K562 (cell line): ENCODE measurements at regions not wholly inside any gene's neighbourhood (a gene's known extent, or its start where the extent isn't known, plus 50 kb on each side); places are given as distances from the start of the nearest gene placed in this dataset.

ENCODE experiments used
- ATAC-seq: fragments of 200-7000 bp; cut with Tn5 transposase; 3 replicates; pipeline ENCODE4 v1.9.1; 2020; ENCODE audit warnings: moderate library complexity
- BruUV-seq: library from RNA; stranded (reverse); fragments of 400-500 nt; replicated peaks from 2 replicates; lab custom pipeline; 2021; lab: Mats Ljungman, UMichigan
- CTCF ChIA-PET: fragments of 300-600 bp; formaldehyde crosslinking; extraction: SDS; loops from one replicate; lab custom pipeline; 2021; ENCODE audit warnings: low intra/inter-chr PET ratio; lab: Yijun Ruan, JAX
- POLR2A ChIA-PET: fragments of 300-600, 350-650 bp; sonication (Branson Sonifier 250); formaldehyde crosslinking; extraction: SDS; loops from one replicate; lab custom pipeline; 2021; ENCODE audit warnings: antibody characterized with exemption, inconsistent platforms; lab: Yijun Ruan, JAX
- DNase-seq, 4 experiments: peaks; one replicate each; pipeline versions ENCODE4 v3.0.0 to v3.0.0-alpha.2; 2011 to 2018; ENCODE audit warnings: low spot score in 3 of 4, mixed read lengths in 3 of 4; ENCODE audit errors: extremely low read depth in 1 of 4
- FAIRE-seq: peaks from 2 replicates; lab custom pipeline; 2011; peaks lifted over from hg19 to GRCh38; lab: Jason Lieb, UNC
- H2AFZ ChIP-seq: 2 replicates; pipeline ENCODE4 v1.6.0; 2011; ENCODE audit warnings: low read depth, low read length, control low read depth, inconsistent platforms
- H3K27ac ChIP-seq: fragments of 200-600 bp; 3 replicates; pipeline ENCODE4 v1.8.0; 2011; ENCODE audit warnings: low read depth, mild to moderate bottlenecking, control low read depth, inconsistent platforms, low read length, moderate library complexity, mixed read lengths; ENCODE audit errors: extremely low read depth
- H3K27me3 ChIP-seq, 2 experiments: fragments of 300-600 bp in 1 of 2; 2 replicates in 1 of 2; 3 replicates in 1 of 2; pipeline versions ENCODE4 v1.6.0 to v1.8.0; 2011; ENCODE audit warnings: inconsistent platforms in 2 of 2, low read length in 2 of 2, mild to moderate bottlenecking in 1 of 2, mixed read lengths in 1 of 2, moderate library complexity in 1 of 2; ENCODE audit not compliant: control insufficient read depth in 2 of 2, insufficient read depth in 2 of 2
- H3K36me3 ChIP-seq: fragments of 300-600 bp; 3 replicates; pipeline ENCODE4 v1.8.0; 2011; ENCODE audit warnings: mild to moderate bottlenecking, low read length, inconsistent platforms; ENCODE audit not compliant: control insufficient read depth, insufficient read depth
- H3K4me1 ChIP-seq, 2 experiments: fragments of 200-600 bp in 1 of 2; replicated peaks in 1 of 2; 2 replicates in 1 of 2; 3 replicates in 1 of 2; pipeline versions ENCODE4 v1.5.1 to v1.8.0; 2011; ENCODE audit warnings: inconsistent platforms in 2 of 2, low read length in 2 of 2, mild to moderate bottlenecking in 1 of 2, mixed read lengths in 1 of 2, moderate library complexity in 1 of 2; ENCODE audit not compliant: control insufficient read depth in 2 of 2, insufficient read depth in 2 of 2
- H3K4me2 ChIP-seq: 2 replicates; pipeline ENCODE4 v1.6.1; 2011; ENCODE audit warnings: low read length, control low read depth, inconsistent platforms, mixed read lengths; ENCODE audit not compliant: insufficient read depth
- H3K4me3 ChIP-seq: fragments of 200-600 bp; sonication (generic), shearing (Covaris generic); 2 replicates; pipeline ENCODE4 v1.5.1; 2016; ENCODE audit warnings: control low read depth, inconsistent platforms
- H3K79me2 ChIP-seq: fragments of 200-600 bp; 3 replicates; pipeline ENCODE4 v1.8.0; 2011; ENCODE audit warnings: low read length, inconsistent platforms; ENCODE audit not compliant: control insufficient read depth, insufficient read depth
- H3K9ac ChIP-seq, 2 experiments: 2 replicates each; pipeline versions ENCODE4 v1.6.0 to v1.6.1; 2011; ENCODE audit warnings: low read depth in 2 of 2, low read length in 2 of 2, control low read depth in 1 of 2, inconsistent platforms in 1 of 2, mild to moderate bottlenecking in 1 of 2, mixed read lengths in 1 of 2; ENCODE audit not compliant: insufficient read depth in 1 of 2
- H3K9me1 ChIP-seq: one replicate; pipeline ENCODE4 v1.6.0; 2011; ENCODE audit warnings: inconsistent platforms, mild to moderate bottlenecking, low read length, moderate library complexity; ENCODE audit not compliant: control insufficient read depth, insufficient read depth
- H3K9me3 ChIP-seq: replicated peaks from 2 replicates; pipeline ENCODE4 v1.5.1; 2011; ENCODE audit warnings: low read depth, low read length, inconsistent platforms; ENCODE audit not compliant: control insufficient read depth, insufficient read depth
- H4K20me1 ChIP-seq: replicated peaks from 2 replicates; pipeline ENCODE4 v1.6.1; 2011; ENCODE audit warnings: low read length, inconsistent platforms, mixed read lengths; ENCODE audit not compliant: control insufficient read depth, insufficient read depth
- AFF4 ChIP-seq: sonication (generic); formaldehyde crosslinking; IDR thresholded peaks from 2 replicates; pipeline ENCODE4 v1.8.0; 2023; ENCODE audit warnings: mild to moderate bottlenecking, missing genetic modification reagents
- SAFB2 ChIP-seq: fragments of 200-400 bp; formaldehyde crosslinking; IDR thresholded peaks from 2 replicates; pipeline ENCODE4 v1.6.1; 2018; ENCODE audit warnings: borderline replicate concordance, low read length, low read depth, moderate library complexity; ENCODE audit not compliant: severe bottlenecking
- ZBTB17 ChIP-seq: fragments of 450-650 bp; formaldehyde crosslinking; IDR thresholded peaks from 2 replicates; pipeline ENCODE4 v1.4.0; 2020; ENCODE audit warnings: mild to moderate bottlenecking
- WGBS: fragments of 100-300 bp; shearing (Covaris generic); methylation state at CpG from one replicate; pipeline ENCODE4 v1.1.6; 2016; ENCODE audit warnings: low coverage, mixed read lengths; ENCODE audit not compliant: insufficient coverage; ENCODE audit errors: missing lambda C conversion rate; 5-methylcytosine and 5-hydroxymethylcytosine counted together
- in situ Hi-C: fragments of 300-500 bp; cut with MboI; formaldehyde crosslinking; loops from 4 replicates; pipeline ENCODE4 v1.15.0; 2018; ENCODE audit warnings: inconsistent platforms, mixed read lengths
- intact Hi-C: fragments of 100-400 bp; cut with micrococcal nuclease; formaldehyde crosslinking; loops from 2 replicates; pipeline ENCODE4 v1.14.2; 2022

- Histone ChIP-seq H3K9me3 (no peaks in the 10 kb centered on the region; the same call in 1 of the 2 replicates), H3K27me3 (no peaks in the 10 kb centered on the region), H3K36me3 (no peaks in the 10 kb centered on the region), H3K4me3 (no peak overlapping the region), H4K20me1 (no peaks in the 10 kb centered on the region), H3K79me2 (no peaks in the 10 kb centered on the region), H3K4me2 (no peak overlapping the region), H3K9ac (peak overlapping the region in 1 of 2 experiments; percentile 65; a peak in 1 of 4 replicates), H2AFZ (peak overlapping the region; percentile 44; the same call in 1 of the 2 replicates), H3K27ac (no peak overlapping the region), H3K9me1 (peaks cover 2% of the 10 kb centered on the region), H3K4me1 (peaks cover 28 to 32% of the 10 kb centered on the region in 2 experiments)
- 46% methylated on average over 2 of the region's 2 CpGs for WGBS
- FAIRE-seq (no peak), ATAC-seq (no peak), DNase-seq (no peak)
- in situ Hi-C loops, result no loop called here
- CTCF ChIA-PET, result no interaction called here
- intact Hi-C loops, result no loop called here
- TF ChIP-seq ZBTB17 (CRISPR knock-in tag), result no peak
- TF ChIP-seq SAFB2, result no peak
- TF ChIP-seq AFF4 (CRISPR knock-in tag), result no peak
- POLR2A ChIA-PET, result interaction anchor here (0.6 to 1.4 kb wide), 2 partner anchors 34 to 175 kb away, joined by 3 read pairs; no protein-coding TSS in a partner anchor
- no TSS peak for BruUV-seq
Observed at GRCh38 chr3:72341920-72342319, 506.3 kb downstream of the SHQ1 start.
